ENCODE measurements at regions not wholly inside any gene's neighbourhood (a gene's known extent, or its start where the extent isn't known, plus 50 kb on each side); places are given as distances from the start of the nearest gene placed in this dataset.

DNA sequence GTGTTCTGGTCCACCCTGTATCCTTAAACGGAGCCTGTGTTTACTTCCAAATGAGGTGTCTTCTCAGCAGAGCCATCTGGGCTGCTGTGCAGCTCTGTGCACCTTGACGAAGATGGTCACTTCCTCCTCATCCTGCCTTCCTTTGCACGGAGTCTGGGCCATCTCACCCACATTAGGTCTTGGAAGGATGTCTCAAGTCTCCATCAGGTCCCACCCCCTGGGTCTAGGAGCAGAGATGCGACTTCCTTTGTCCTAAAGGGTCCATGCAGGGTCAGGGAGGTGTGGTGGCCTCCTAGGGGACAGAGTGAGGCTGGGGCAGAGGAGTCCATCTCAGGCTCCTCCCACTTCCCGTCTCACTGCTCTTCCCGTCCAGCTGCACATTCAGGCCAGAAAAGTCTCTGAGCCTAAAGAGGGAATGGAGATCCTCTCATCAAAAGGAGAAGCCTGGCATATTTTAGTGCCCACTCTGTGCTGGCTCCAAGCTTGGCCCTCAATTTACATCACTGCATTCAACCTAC lies 209.2 kb downstream of the MATN1 start:
- Histone ChIP-seq H3K4me1 (ENCODE audit: control insufficient read depth, low read length) (peaks cover 7% of the 10 kb centered on the region), H3K9me3 (ENCODE audit: control insufficient read depth, insufficient read depth, low read length) (no peaks in the 10 kb centered on the region), H3K79me2 (ENCODE audit: control insufficient read depth, low read length) (no peaks in the 10 kb centered on the region), H3K4me2 (ENCODE audit: low read length) (no peak overlapping the region), H3K36me3 (ENCODE audit: control insufficient read depth, low read length) (no peaks in the 10 kb centered on the region), H3F3A (ENCODE audit: control insufficient read depth, insufficient read depth) (no peaks in the 10 kb centered on the region), H4K20me1 (ENCODE audit: control insufficient read depth, insufficient read depth, low read depth, low read length) (no peaks in the 10 kb centered on the region), H3K27ac (ENCODE audit: low read depth, low read length) (no peak overlapping the region), H3K27me3 (ENCODE audit: control insufficient read depth, low read length) (no peaks in the 10 kb centered on the region), H3K9me2 (replicated peaks; ENCODE audit: control insufficient read depth, low read length) (no peaks in the 10 kb centered on the region), H3K4me3 (ENCODE audit: low read length) (no peak overlapping the region)
- no peak for TF ChIP-seq EZH2phosphoT487 (IDR thresholded peaks at IDR 0.05; ENCODE audit: borderline replicate concordance, low read length)
- TF ChIP-seq, protein P1, sequence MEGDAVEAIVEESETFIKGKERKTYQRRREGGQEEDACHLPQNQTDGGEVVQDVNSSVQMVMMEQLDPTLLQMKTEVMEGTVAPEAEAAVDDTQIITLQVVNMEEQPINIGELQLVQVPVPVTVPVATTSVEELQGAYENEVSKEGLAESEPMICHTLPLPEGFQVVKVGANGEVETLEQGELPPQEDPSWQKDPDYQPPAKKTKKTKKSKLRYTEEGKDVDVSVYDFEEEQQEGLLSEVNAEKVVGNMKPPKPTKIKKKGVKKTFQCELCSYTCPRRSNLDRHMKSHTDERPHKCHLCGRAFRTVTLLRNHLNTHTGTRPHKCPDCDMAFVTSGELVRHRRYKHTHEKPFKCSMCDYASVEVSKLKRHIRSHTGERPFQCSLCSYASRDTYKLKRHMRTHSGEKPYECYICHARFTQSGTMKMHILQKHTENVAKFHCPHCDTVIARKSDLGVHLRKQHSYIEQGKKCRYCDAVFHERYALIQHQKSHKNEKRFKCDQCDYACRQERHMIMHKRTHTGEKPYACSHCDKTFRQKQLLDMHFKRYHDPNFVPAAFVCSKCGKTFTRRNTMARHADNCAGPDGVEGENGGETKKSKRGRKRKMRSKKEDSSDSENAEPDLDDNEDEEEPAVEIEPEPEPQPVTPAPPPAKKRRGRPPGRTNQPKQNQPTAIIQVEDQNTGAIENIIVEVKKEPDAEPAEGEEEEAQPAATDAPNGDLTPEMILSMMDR (IDR thresholded peaks at IDR 0.05; ENCODE audit: low read depth, low read length, poor library complexity, severe bottlenecking) = no peak

DNA sequence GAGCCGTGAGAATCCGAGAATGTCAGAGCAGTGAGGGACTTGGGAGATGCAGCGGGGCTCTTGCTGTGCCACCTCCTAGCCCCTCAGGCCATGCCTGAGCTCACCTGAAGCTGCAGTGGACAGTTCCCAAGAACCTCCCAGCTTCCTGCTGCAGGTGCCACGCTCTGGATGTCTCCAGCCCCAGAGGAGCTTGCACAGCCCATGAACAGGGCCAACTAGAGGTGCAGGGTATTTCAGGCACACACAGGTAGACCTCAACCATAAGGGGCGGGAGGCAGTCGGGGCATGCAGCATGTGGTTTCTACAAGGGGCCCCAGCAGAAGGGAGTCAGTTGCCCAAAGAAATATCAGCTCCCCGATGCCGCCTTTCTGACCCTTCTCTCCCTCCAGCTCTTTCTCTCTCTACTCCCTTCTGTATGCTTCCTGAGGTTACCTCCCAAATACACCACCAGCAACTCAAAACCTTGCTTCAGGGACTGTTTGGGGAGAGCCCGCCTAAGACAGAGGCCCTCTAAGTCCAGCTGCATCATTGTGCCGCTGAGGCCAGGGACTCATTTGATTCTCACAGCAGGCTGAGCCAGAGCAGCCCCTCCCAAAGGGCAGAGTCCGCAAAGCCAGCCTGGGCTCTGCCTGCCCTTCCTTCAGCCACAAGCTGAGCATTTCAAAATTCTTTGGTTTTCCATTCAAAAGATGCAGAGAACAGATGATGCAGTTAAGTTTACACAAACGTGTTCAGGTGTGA lies 209.8 kb downstream of the MATN1 start:
- no peaks in the 10 kb centered on the region for H3K79me2 ChIP-seq (ENCODE audit: control insufficient read depth, low read length)
- H3K36me3 ChIP-seq (ENCODE audit: control insufficient read depth, low read length) = no peaks in the 10 kb centered on the region
- H4K20me1 ChIP-seq (ENCODE audit: control insufficient read depth, insufficient read depth, low read depth, low read length) = no peaks in the 10 kb centered on the region
- H3K9me2 ChIP-seq (replicated peaks; ENCODE audit: control insufficient read depth, low read length) = no peaks in the 10 kb centered on the region
- H3K4me1 ChIP-seq (ENCODE audit: control insufficient read depth, low read length) = peaks cover 7% of the 10 kb centered on the region
- H3K4me3 ChIP-seq (ENCODE audit: low read length) = no peak overlapping the region
- no peak overlapping the region for H3K4me2 ChIP-seq (ENCODE audit: low read length)
- no peaks in the 10 kb centered on the region for H3K9me3 ChIP-seq (ENCODE audit: control insufficient read depth, insufficient read depth, low read length)
- TF ChIP-seq, protein P1 (IDR thresholded peaks at IDR 0.05; ENCODE audit: low read depth, low read length, poor library complexity, severe bottlenecking) = no peak
- no peak for TF ChIP-seq EZH2phosphoT487 (IDR thresholded peaks at IDR 0.05; ENCODE audit: borderline replicate concordance, low read length)
- H3K27ac ChIP-seq (ENCODE audit: low read depth, low read length) = no peak overlapping the region
- H3K27me3 ChIP-seq (ENCODE audit: control insufficient read depth, low read length) = no peaks in the 10 kb centered on the region
- no peaks in the 10 kb centered on the region for H3F3A ChIP-seq (ENCODE audit: control insufficient read depth, insufficient read depth)

DNA sequence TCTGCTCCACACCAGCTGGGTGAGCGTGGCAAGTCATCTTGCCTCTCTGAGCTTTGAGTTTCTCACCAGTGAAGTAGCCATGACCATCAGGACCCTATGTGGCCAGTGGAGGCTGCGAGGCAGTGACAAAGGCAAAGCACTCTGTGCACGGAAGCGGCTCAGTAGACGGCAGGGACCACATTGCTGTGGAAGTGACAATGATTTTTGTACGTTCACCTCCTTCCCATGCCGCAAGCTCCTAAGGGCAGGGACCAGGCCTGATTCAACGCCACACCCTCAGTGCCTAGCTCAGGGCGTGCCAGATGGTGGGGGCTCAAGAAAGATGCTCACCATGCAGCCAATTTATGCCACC lies 210.5 kb downstream of the MATN1 start:
- no peak overlapping the region for H3K27ac ChIP-seq (ENCODE audit: low read depth, low read length)
- H3K4me3 ChIP-seq (ENCODE audit: low read length) = no peak overlapping the region
- peaks cover 7% of the 10 kb centered on the region for H3K4me1 ChIP-seq (ENCODE audit: control insufficient read depth, low read length)
- no peak overlapping the region for H3K4me2 ChIP-seq (ENCODE audit: low read length)
- H3K36me3 ChIP-seq (ENCODE audit: control insufficient read depth, low read length) = no peaks in the 10 kb centered on the region
- no peaks in the 10 kb centered on the region for H4K20me1 ChIP-seq (ENCODE audit: control insufficient read depth, insufficient read depth, low read depth, low read length)
- no peak for TF ChIP-seq EZH2phosphoT487 (IDR thresholded peaks at IDR 0.05; ENCODE audit: borderline replicate concordance, low read length)
- TF ChIP-seq, protein P1 (IDR thresholded peaks at IDR 0.05; ENCODE audit: low read depth, low read length, poor library complexity, severe bottlenecking) = no peak
- no peaks in the 10 kb centered on the region for H3K9me2 ChIP-seq (replicated peaks; ENCODE audit: control insufficient read depth, low read length)
- H3K9me3 ChIP-seq (ENCODE audit: control insufficient read depth, insufficient read depth, low read length) = no peaks in the 10 kb centered on the region
- H3F3A ChIP-seq (ENCODE audit: control insufficient read depth, insufficient read depth) = no peaks in the 10 kb centered on the region
- H3K79me2 ChIP-seq (ENCODE audit: control insufficient read depth, low read length) = no peaks in the 10 kb centered on the region
- H3K27me3 ChIP-seq (ENCODE audit: control insufficient read depth, low read length) = no peaks in the 10 kb centered on the region
